Endothelial cell of umbilical vein (primary cell): ENCODE measurements at regions not wholly inside any gene's neighbourhood (a gene's known extent, or its start where the extent isn't known, plus 50 kb on each side); places are given as distances from the start of the nearest gene placed in this dataset.

ENCODE experiments used
- EZH2 ChIP-seq: IDR thresholded peaks from 2 replicates; pipeline ENCODE4 v1.6.1; 2012; ENCODE audit warnings: borderline replicate concordance, low read depth, mild to moderate bottlenecking, moderate library complexity, low read length, inconsistent platforms; ENCODE audit not compliant: severe bottlenecking
- GATA2 ChIP-seq: IDR thresholded peaks from 2 replicates; pipeline ENCODE4 v1.7.0; 2011; ENCODE audit warnings: low read depth, mild to moderate bottlenecking, moderate library complexity, mixed read lengths, low read length; ENCODE audit not compliant: insufficient read length, insufficient read depth
- MYC ChIP-seq: IDR thresholded peaks from one replicate; pipeline ENCODE4 v1.6.1; 2011; ENCODE audit warnings: mild to moderate bottlenecking, low read depth, low read length
- POLR2A ChIP-seq: IDR thresholded peaks from 2 replicates; pipeline ENCODE4 v1.6.1; 2012; ENCODE audit warnings: low read depth, mild to moderate bottlenecking, control low read depth, low read length
- POLR2AphosphoS5 ChIP-seq: IDR thresholded peaks from 2 replicates; pipeline ENCODE4 v1.6.1; 2012; ENCODE audit warnings: low read depth, mild to moderate bottlenecking, control low read depth, low read length, moderate library complexity; ENCODE audit not compliant: insufficient read depth
- TF ChIP-seq, protein P1 (sequence below), 2 donors: IDR thresholded peaks; 1 replicate in 1 of 2; 2 replicates in 1 of 2; pipeline ENCODE4 v1.5.1; 2011; ENCODE audit warnings: low read length in 2 of 2, mild to moderate bottlenecking in 2 of 2, moderate library complexity in 2 of 2, control low read depth in 1 of 2, inconsistent platforms in 1 of 2, low read depth in 1 of 2; ENCODE audit not compliant: insufficient read depth in 1 of 2; ENCODE audit errors: extremely low read depth in 1 of 2

DNA sequence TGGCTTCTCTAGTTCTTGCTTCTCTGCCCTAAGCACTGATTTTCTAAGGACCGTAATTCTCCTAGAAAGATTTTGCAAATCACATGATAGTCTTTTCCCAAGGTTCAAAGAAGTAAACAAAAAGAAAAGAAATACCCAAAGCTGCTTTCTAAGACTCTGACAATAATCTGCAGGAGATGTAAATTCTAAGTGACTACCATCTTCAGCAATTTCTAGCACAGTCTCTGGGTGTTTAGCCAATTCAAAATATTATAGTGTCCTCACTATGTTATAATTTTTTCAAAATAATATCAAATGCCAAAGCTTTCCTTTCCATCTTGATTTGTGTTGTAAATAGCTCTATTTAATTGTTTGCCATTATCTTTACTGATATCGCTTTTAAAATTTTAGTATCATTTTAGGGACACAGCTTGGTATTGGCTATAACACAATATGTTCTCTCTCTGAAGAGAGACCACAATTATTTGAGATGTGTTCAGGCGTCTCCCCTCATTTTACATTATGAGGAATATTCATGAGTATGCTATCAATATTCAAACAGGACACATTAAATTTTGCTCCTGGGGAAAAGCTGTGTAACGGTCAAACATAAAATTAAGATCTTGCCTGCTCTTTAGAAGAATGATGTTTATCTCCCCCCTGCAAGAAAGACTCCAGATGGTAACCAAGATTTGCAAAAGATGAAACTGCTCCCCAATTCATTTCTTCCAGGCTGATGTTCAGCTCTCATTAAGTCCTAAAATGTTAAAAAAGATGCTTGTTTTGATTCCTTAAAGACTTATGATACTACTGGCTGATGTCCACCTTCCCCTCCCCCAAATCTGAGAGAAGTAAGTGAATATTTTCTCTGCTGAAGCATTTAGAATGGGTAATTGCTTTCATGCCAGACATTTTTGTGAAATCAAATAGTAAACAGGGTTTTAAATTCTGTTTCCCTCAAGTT is 191.9 kb upstream of the WDR11 start:
- TF ChIP-seq POLR2A (no peak), EZH2 (no peak), GATA2 (no peak), POLR2AphosphoS5 (no peak), MYC (no peak)
- TF ChIP-seq, protein P1, sequence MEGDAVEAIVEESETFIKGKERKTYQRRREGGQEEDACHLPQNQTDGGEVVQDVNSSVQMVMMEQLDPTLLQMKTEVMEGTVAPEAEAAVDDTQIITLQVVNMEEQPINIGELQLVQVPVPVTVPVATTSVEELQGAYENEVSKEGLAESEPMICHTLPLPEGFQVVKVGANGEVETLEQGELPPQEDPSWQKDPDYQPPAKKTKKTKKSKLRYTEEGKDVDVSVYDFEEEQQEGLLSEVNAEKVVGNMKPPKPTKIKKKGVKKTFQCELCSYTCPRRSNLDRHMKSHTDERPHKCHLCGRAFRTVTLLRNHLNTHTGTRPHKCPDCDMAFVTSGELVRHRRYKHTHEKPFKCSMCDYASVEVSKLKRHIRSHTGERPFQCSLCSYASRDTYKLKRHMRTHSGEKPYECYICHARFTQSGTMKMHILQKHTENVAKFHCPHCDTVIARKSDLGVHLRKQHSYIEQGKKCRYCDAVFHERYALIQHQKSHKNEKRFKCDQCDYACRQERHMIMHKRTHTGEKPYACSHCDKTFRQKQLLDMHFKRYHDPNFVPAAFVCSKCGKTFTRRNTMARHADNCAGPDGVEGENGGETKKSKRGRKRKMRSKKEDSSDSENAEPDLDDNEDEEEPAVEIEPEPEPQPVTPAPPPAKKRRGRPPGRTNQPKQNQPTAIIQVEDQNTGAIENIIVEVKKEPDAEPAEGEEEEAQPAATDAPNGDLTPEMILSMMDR (IDR thresholded peaks at IDR 0.05; ENCODE audit: extremely low read depth in 1 of 2, insufficient read depth in 1 of 2, low read depth in 1 of 2, low read length in 2 of 2): no peak
